ENCODE measurements at regions not wholly inside any gene's neighbourhood (a gene's known extent, or its start where the extent isn't known, plus 50 kb on each side); places are given as distances from the start of the nearest gene placed in this dataset.

- H3K27me3 ChIP-seq, result no peaks in the 10 kb centered on the region
- intact Hi-C loops (cut with DNase I), result no loop called here
Measured at GRCh38 chr6:126526547-126526946, 186.6 kb downstream of the CENPW start.

GRCh38 chr6:126526996-126527606 lies 187.2 kb downstream of the CENPW start:
- Histone ChIP-seq H3K36me3 (no peaks in the 10 kb centered on the region), H3K9me3 (no peaks in the 10 kb centered on the region), H3K27me3 (no peaks in the 10 kb centered on the region), H3K27ac (no peak overlapping the region), H3K4me1 (ENCODE audit: insufficient read depth) (no peaks in the 10 kb centered on the region), H3K4me3 (no peak overlapping the region)
- no peak for DNase-seq
- TF ChIP-seq EP300 (IDR thresholded peaks at IDR 0.05) (no peak), CTCF (IDR thresholded peaks at IDR 0.05) (no peak), POLR2A (IDR thresholded peaks at IDR 0.05) (no peak)
- intact Hi-C loops (cut with DNase I), result no loop called here
- WGBS, 3 donors, result 85 to 91% (median 88%) methylated on average over 4 of the region's 4 CpGs

More at GRCh38 chr6:126526547-126526946, 186.6 kb downstream of the CENPW start:
- TF ChIP-seq CTCF (IDR thresholded peaks at IDR 0.05), result no peak
- TF ChIP-seq POLR2A (IDR thresholded peaks at IDR 0.05), result no peak
- TF ChIP-seq EP300 (IDR thresholded peaks at IDR 0.05), result no peak
- H3K4me1 ChIP-seq (ENCODE audit: insufficient read depth), result no peaks in the 10 kb centered on the region
- WGBS, 3 donors, result 90 to 96% (median 91%) methylated on average over 2 of the region's 2 CpGs
- no peak overlapping the region for H3K4me3 ChIP-seq
- DNase-seq, result no peak
- H3K36me3 ChIP-seq, result no peaks in the 10 kb centered on the region
- no peaks in the 10 kb centered on the region for H3K9me3 ChIP-seq
- H3K27ac ChIP-seq, result no peak overlapping the region

- H3K27me3 ChIP-seq, result no peaks in the 10 kb centered on the region
- 27 to 35% (median 30%) methylated on average over 2 of the region's 2 CpGs for WGBS, 3 donors
- DNase-seq, result no peak
- TF ChIP-seq POLR2A (IDR thresholded peaks at IDR 0.05) (no peak), EP300 (IDR thresholded peaks at IDR 0.05) (no peak), CTCF (IDR thresholded peaks at IDR 0.05) (no peak)
- H3K36me3 ChIP-seq, result no peaks in the 10 kb centered on the region
- H3K4me3 ChIP-seq, result no peak overlapping the region
- no peaks in the 10 kb centered on the region for H3K9me3 ChIP-seq
- intact Hi-C loops (cut with DNase I), result no loop called here
- H3K4me1 ChIP-seq (ENCODE audit: insufficient read depth), result no peaks in the 10 kb centered on the region
- no peak overlapping the region for H3K27ac ChIP-seq
Measured at GRCh38 chr6:126529637-126530362, 189.9 kb downstream of the CENPW start.

GRCh38 chr6:126530775-126531174 lies 190.9 kb downstream of the CENPW start:
- no peaks in the 10 kb centered on the region for H3K27me3 ChIP-seq
- no peak overlapping the region for H3K4me3 ChIP-seq
- intact Hi-C loops (cut with DNase I), result no loop called here
- no peak for DNase-seq
- no peak for TF ChIP-seq EP300 (IDR thresholded peaks at IDR 0.05)
- no peak for TF ChIP-seq CTCF (IDR thresholded peaks at IDR 0.05)
- no peak for TF ChIP-seq POLR2A (IDR thresholded peaks at IDR 0.05)
- no peaks in the 10 kb centered on the region for H3K9me3 ChIP-seq
- H3K27ac ChIP-seq, result no peak overlapping the region
- no peaks in the 10 kb centered on the region for H3K4me1 ChIP-seq (ENCODE audit: insufficient read depth)
- no peaks in the 10 kb centered on the region for H3K36me3 ChIP-seq
